C1 segment of cervical spinal cord (tissue), 14 donors: ENCODE measurements at regions not wholly inside any gene's neighbourhood (a gene's known extent, or its start where the extent isn't known, plus 50 kb on each side); places are given as distances from the start of the nearest gene placed in this dataset.
"Not testable (repeated sequence)": the region's sequence is repeated elsewhere in the genome, so short reads cannot be mapped to it uniquely, and the experiment has no call there.

ENCODE experiments used
- DNase-seq, 14 donors: peaks; one replicate each; lab custom pipeline; 2025; lab: John Stamatoyannopoulos, UW

DNA sequence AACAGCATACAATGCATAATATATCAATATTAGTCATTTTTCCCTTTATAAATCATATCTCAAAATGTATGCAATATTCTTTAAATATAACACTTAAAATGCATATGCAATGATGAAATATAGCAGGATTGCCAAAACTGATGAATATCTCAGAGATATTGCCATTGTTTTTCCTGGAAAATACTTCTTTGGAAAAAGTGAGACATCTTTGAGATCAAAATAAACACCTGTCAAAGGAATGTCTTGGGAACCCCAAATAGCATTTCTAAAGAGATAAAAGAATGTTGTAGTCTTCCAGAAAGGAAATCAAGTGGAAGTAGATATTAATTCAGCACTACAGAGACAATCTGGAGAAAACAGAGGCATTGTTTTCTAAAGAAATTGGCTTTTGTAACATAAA is 457.8 kb upstream of the UBE2E2 start:
- DNase-seq, result no peak

DNA sequence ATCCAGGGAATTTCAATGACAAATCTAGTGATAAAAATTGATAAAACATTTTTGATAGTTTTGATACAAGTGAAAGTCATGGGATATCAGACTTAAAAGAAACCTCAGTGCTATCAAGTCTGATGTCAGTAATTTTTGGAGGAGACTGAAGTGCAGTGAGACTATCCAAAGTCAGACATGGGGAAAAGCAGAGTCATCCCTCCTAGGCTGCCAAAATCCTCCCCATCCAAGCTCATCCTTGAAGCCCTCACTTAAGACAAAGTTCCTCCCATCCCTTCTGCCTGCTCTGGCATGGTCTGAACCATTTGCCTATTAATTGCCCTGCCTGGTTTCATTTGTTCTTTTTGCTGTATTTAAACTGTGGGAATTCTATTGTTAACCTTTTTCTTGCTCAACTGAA is 456.9 kb upstream of the UBE2E2 start:
- no peak for DNase-seq

DNA sequence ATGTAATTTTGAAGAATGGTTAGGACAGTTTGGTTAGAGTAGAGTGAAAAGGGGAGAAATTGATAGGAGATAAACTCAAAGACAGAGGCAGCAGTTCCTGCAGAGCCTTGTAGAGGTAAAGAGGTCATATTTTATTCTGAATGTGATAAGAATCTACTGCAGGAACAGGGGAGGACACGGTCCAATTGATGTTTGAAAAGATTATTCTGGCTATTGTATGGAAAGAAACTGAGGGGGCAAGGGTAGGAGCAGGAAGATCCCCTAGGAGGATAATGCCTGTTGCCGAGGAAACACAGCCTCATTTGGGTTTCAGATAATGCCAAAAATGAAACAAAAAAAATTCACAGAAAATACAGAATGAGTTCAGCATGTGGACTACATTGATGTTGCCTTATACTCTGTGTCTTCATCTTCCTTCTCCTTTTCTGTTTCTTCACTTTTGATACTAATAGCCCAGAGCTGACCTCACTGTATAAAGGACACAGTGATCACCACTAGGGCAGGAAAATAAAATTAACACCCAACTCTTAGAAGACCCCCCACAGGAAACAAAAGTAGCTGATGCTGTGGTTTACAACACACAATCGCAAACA is 454.6 kb upstream of the UBE2E2 start:
- DNase-seq, result no peak

DNA sequence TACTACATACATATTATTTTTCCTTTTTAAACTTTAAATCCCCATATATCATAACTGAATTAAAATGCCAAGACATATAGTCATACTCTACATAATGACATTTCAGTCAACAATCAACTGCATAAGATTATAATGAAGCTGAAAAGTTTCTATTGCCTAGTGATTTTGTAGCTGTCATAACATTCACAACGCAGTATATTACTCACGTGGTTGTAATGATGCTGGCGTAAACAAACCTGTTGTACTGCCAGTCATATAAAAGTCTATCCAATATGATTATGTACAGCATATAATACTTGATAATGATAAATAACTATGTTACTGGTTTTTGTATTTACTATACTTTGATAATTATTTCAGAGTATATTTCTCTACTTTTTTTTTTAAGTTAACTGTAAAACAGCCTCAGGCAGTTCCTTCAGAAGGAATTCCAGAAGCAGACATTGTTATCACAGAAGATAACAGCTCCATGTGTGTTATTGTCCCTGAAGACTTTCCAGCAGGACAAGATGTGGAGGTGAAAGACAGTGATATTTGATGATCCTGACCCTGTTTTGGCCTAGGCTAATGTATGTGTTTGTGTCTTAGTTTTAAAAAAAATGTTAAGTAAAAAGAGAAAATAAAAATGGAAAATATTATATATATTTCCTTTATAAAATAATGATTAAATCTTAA is 443.4 kb upstream of the UBE2E2 start:
- no peak for DNase-seq

DNA sequence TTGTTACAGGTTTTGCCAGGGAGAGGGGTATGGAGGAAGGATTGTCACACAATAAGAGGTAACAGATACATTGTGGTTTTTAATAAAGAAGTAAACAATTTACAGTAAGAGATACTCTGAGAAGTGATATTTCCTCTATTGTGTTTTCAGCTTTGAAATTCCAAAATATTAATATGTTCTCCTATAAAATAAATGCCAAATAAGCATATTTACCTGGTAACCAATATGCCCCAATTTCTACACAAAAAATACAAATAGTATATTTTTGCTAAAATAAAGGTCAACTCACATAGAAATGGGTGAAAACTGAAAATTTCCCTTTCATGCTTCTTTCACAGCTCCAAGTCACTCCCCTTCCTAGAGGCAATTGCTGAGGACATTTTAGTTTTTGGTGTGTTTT is 437.4 kb upstream of the UBE2E2 start:
- DNase-seq, result no peak

DNA sequence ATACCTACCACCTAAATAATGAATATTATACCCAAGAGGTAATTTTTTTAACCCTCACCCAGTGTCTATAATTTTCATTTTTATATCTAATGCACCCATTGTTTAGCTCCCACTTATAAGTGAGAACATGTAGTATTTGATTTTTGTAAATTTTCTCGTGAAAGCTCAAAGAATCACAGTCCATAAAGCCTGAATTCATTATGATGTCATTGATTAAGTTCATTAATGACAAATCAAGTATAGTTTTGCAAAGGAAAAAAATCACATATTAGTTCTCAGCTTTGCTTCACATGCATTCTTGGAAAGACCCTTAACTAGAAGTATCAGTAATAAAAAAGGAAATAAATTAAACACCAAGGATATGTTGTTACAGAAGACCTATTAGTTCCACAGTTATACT is 425.3 kb upstream of the UBE2E2 start:
- no peak for DNase-seq

DNA sequence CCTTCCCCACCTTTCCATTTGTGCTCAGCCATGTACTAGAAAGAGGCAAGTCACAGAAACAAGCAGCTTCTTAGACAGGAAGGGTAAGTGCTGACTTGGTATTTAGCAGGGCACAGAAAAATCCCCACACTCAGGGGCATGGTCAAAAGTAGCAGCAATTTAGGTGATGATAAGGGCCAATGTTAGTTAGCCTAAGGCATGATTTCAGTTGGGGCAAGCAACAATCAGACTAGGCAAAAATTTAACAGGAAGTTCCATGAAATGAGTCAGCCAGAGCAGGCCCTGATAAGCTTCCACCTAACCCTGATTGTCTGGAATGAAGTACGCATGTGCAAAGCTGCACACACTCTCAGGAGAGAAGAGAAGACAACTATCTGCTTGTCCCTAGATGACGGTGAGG is 423.4 kb upstream of the UBE2E2 start:
- DNase-seq, result no peak

DNA sequence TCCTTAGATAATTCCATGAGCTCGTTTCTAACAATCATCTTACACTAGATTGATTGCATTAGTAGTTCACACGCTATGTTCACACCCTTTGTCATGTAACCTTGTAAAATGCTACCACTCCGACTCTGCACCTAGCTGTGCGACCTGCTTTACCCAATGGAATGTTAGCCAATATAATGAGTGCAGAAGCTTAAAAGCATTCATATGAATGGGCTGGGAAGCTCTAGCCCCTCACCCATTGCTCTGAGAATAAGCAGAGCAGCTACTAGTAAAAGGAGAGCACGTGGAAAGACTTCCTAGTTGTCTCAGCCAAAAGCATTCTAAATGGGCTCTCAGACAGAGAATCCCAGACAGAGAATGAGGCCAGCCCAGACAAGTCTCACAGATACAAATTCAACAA is 410.6 kb upstream of the UBE2E2 start:
- no peak for DNase-seq

DNA sequence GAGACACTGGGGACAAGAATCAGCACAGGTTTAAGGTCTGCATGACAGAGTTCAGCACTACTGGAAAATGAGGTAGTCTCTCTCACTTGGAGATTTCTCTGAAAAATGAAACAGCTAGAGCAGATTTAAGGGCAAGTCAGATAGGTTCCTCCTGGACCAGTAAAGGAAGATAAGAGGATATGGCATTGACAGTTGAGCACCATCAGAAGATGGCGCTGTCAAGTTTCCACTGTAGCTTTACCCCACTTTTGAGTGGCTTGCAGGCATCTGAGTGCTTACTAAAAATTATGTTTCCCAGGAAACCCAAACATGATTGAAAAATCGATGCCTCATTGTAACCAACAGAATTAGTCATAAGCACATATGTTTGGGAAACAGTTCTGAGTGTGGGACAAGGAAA is 407.2 kb upstream of the UBE2E2 start:
- no peak for DNase-seq

DNA sequence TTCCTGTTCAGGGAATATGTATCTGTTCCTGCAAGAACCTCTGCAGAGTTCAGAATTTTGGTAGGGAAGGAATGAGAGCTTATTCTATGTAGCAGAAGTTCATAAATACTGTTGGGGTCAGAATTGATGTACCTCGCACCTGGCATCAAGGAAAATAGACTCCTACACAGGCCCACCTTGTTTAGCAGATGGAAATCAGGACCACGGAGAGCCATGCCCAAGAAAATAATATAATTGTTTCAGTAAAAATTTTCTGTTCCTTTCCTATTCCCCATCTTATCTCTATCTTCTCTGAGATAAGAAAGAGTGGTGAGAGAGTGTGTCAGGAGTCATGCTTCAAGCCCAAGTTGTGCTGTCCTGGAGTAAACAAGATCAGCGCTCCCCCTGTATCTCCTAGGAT is 404.7 kb upstream of the UBE2E2 start:
- DNase-seq, result no peak

DNA sequence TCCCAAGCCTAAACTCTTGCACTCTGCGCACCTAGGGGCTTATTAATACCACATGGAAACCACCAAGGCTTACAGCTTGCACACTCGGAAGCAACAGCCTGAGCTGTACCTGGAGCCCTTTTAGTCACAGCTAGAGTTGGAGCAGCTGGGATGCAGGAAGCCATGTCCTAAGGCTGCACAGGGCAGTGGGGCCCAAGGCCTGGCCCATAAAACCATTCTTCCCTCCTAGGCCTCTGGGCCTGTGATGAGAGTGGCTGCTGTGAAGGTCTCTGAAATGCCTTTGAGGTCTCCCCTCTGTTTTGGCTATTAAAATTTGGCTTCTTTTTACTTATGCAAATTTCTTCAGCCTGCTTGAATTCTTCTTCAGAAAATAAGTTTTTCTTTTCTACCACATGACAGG is 383.9 kb upstream of the UBE2E2 start:
- DNase-seq, result no peak

DNA sequence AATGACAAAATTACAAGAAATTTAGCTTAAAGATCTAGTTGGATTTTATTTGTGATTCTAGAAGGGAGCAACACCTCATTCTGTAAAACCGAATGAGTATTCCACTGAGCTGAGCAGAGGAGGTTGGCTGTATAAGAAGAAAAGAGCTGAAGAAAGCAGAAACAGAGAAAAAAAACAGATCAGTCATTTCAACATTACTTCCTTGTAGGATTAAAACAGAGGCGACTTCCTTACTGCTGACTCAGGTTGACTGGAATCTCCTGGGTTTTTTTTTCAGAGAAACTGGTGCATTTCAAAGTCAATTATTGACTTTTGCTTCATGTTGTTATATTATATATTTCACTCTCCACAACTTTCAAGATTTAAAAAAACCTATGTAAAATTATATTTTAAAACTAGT is 368.1 kb upstream of the UBE2E2 start:
- no peak for DNase-seq

DNA sequence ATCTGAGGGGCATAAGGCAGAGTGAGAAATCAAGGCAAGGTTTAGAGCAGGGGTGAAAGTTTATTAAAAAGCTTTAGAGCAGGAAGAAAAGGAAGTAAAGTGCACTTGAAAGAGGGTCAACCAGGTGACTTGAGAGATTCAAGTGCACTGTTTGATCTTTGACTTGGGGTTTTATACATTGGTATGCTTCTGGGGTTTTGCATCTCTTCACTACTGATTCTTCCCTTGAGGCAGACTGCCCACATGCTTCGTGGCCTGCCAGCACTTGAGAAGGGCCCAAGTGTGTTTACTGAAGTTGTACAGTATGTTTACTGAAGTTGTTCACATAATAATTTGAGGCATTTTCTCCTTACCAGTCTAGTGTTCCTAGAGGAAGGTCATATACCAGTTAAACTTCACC is 367.0 kb upstream of the UBE2E2 start:
- DNase-seq, result no peak

DNA sequence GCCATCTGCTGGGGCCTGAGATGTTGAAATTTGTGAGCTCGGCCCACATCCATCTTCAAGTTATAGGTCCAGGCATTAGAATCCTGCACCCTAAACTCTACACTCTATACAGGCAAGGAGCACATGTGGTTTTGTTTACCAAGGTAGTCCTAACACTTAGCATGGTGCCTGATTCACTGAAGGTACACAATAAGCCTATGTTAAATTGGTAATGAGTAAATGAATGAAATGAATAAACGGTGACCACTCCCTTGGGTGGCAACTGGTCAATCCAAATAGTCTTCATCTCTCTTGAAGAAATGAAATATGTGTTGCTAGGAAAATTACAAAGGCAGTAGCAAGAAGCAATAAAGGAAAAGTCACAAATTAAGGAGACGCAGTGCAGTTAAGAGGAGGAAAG is 359.3 kb upstream of the UBE2E2 start:
- no peak for DNase-seq

DNA sequence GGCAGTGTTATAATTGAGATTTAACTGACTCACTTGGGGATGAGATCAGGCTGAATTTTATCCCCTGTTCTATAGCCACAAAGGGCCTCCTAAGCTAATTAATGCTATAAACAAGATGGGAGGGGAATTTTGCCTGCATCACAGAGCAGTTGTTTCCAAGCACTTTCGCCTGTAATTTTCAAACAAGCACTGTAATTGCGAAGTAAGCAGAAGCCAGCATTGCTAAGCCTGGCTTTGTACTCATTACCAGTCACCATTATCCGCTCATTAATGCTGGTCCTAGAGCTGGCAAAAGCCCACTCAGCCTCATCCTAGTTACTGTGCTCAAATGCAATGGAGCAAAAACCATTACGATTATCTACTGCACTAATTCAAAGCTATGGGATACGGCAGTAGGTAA is 356.6 kb upstream of the UBE2E2 start:
- no peak for DNase-seq

DNA sequence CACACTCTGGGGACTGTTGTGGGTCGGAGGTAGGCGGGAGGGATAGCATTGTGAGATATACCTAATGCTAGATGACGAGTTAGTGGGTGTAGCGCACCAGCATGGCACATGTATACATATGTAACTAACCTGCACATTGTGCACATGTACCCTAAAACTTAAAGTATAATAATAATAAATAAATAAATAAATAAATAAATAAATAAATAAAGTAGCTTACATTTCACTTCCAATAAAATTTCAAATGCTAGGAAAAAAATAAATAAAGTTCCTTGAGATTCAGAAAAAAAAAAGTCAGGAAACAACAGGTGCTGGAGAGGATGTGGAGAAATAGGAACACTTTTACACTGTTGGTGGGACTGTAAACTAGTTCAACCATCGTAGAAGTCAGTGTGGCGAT is 353.5 kb upstream of the UBE2E2 start:
- DNase-seq, result not testable (repeated sequence)

DNA sequence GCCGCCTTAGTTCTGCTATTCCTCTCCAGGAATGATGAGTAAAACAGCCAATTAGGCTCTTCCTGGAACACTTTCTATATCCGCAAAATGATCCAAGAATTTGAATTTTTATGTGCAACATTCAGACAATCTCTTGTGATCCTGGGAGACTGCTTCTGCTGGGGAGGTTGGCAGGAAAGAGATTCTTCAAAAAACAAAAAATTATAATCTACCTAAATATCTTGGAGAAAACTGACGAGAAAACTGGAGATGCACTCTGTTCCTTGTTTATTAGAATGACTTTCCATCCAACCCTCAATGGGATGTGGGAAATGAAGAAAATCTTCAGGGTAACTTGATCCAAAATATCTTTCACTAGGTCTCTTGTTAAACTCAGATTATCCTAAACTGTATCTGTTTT is 346.3 kb upstream of the UBE2E2 start:
- DNase-seq, result no peak

DNA sequence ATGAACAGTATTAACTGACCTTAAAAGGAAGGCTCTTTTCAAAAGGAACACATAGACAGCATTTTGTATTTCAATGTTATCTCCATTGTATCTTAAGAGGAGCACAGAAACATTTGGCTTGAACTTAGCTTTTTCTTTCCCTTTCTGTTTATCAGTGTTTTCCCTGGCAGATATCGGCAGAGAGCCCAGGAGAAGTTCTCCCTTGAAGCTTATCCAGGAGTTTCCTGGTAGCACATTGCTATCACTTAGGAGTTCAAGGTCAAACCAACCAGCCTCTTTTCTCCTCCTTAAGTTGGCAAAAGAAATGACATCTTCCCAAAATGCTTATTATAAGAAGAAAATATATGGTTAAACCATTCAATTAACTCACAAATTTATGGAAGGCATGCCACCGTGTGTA is 344.6 kb upstream of the UBE2E2 start:
- DNase-seq, result no peak

DNA sequence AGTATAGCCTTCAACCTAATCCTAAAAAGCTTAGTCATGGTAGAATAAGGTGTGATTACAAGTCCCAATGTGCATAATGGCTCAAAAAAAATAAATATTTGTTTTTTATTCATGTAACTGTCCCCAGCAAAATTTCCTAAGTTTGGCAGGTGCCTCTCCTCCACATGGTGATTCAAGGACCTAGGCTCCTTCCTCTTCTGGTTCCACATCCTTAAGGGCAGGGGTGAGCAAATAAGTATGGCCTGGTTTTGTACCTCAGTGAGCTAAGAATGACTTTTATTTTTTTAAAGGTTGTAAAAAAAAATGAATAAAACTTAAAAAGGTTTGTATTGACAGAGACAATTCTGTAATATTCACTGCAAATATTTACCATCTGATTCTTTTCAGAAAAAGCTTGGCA is 343.5 kb upstream of the UBE2E2 start:
- no peak for DNase-seq

DNA sequence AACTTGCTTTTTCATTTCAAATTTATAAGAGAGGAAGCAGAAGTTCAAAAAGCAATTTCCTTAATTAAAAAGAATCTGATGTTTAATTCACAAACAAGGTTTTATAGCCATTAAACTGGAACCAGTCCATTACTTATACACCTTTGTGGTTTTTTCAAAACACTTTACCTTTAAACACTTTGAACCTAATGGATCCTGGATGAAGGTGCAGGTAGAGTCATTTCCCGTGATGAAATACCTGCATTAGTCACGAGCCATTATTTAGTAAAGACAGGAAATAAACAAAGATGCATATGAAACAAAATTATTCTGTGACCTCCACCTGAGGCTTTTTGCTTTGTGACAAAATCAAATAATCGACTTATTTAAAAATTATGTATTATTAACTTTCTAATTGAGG is 341.7 kb upstream of the UBE2E2 start:
- DNase-seq, result no peak

DNA sequence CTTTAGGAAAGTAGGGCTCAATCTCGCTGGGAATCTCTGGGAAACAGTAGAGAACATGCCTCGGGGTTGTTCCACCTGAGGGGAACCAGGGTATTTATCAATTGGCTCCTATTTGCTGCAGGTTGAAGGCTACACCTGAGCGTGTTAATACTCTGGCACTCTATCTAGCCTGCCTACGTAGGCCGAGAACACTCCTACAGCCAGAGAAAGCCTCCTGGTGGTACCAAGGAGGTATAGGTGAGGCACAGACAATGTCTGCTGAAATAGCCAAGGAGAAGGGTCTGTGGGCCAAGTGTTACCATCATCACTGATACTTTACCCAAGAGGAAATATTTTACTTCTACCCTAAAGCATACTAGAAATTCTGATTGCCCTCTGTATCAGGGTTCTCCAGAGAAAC is 341.0 kb upstream of the UBE2E2 start:
- no peak for DNase-seq

DNA sequence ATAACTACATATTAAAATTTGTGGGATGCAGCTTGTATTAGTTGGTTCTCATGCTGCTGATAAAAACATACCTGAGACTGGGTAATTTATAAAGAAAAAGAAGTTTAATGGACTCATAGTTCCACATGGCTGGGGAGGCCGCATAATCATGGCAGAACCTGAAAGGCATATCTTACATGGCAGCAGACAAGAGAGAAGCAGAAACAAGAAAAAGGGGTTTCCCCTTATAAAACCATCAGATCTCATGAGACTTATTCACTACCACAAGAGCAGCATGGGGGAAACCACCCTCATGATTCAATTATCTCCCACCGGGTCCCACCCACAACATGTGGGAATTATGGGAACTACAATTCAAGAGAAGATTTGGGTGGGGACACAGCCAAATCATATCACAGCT is 320.3 kb upstream of the UBE2E2 start:
- not testable (repeated sequence) for DNase-seq

DNA sequence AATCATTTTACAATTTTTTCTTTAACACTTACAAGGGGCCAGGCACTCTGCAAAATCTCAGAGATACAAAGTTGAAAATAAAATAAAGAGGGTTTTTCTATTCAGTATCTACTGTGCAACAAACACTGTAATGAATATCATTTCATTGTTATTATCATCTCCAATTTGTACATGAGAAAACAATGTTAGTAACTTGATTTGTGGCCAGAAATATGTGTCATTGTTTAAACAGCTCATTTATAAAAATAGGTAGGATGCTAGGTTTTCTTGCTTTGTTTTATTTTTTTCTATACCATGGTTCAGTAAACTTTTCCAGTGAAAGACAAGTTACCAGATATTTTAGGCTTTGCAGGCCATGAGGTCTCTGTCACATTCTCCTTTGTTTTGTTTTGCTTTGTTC is 318.1 kb upstream of the UBE2E2 start:
- DNase-seq, result no peak
